ENCODE measurements at regions not wholly inside any gene's neighbourhood (a gene's known extent, or its start where the extent isn't known, plus 50 kb on each side); places are given as distances from the start of the nearest gene placed in this dataset.

DNA sequence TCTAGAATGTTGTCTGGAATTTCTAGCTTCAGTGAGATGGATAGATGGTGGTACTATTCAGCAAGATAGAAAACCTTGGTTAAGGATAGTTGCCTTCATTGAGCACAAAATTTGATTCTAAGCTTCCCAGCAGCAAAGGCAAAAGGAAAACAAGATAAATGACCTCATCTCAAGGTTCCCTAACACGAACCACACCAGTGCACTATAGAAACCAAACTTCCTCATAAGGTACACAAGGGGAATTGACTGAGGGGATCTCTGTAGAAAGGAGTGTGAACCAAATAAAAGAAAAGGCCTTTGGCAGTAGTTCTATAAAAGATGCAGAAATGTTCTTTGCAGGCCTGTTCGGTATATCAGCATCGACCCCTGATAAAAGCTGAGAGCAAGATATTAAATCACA is 288.9 kb downstream of the SHQ1 start:
- FAIRE-seq, result no peak

DNA sequence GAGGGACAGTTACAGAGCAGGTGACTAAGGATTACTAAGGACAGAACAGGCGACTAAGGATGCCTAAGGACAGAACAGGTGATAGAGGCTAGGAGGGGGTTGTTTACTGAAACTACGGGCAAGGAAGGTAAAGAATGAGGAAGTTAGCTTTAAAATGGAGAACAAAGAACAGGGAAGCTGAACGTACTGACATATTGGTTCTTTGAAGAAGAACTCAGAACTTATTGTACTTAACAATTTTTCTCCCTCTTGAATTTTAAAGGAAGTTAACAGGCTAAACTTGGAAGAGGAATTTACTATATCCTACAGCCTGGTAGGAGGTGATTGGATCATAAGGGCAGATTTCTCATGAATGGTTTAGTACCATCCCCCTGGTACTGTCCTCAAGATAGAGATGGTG is 290.2 kb downstream of the SHQ1 start:
- no peak for FAIRE-seq

DNA sequence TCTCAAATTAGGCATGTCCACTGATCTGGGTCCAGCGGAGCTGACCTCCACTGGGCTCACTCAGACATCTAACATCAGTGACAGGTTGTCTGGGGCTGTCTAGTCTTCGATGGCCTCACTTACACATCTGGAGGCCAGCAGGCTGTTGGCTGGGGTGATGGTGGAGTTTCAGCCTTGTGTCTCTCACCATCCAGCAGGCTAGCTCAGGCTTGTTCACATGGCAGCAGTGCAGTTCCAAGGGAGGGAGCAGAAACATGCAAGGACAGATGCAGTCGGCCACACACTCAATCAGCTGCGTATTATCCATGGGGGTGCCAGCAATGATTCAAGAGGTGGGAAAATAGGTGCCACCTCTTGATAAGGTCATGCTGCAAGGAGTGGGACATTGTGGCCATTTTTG is 292.5 kb downstream of the SHQ1 start:
- no peak for FAIRE-seq

DNA sequence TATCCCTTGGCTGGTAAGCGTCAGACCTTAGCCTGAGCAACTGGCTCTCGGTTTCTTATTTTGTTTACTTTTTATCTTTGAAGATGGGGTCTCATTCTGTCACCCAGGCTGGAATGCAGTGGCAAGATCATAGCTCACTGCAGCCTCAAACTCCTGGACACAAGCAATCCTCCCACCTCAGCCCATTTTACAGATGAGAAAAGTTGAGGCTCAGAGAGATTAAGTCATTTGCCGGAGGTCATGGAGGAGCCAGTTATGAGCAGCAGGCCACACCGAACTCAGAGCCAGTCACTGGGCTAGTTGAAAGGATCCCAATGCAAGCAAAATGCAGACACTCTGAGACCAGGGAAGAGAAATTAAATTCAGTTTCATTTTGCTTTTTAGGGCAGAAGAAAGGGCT is 293.6 kb downstream of the SHQ1 start:
- no peak for FAIRE-seq

DNA sequence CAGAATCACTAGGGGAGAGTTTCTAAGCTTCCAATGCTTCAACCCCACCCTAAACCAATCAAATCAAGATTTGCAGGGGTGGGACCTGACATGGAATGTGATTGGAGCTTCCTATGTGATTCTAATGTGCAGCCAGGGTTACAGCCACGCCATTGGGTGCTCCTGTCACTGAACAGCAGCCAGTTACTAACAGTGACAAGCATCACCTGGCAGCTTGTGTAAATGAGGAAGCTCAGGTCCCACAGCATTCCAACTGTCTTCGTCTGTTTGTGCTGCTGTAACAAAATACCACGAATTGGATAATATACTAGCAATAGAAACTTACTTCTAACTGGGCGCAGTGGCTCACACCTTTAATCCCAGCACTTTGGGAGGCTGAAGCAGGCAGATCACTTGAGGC is 294.9 kb downstream of the SHQ1 start:
- no peak for FAIRE-seq

DNA sequence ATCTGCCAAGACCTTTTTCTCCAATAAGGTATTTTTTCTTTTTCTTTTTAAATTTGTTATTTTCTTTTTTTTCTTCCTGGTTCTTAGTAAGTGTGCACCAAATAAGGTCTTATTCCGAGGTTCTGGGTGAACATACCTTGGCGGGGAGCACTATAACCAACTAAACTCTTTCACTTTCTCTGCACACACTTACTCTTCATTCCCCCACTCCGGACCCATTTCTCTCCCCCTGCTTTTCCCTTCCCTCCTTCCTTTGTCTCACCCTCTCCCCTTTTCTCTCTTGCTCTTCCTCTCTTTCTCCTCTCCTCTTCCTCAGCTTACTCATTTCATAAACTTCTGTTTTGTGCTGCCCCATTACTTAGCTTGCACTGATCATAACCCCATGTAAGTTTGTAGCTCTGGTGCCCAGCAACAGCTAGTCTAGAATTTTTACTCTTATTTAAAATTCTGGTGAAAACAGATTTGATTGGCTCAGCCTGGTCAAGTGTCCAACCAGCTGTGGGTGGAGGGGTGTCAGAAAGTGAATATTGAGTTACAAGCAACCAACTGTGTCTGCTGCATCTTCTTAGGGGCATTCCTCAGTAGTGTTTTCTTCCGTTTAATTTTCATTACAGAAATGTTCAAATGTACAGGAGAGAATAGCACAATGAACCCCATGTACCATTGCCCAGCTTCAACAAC is 297.5 kb downstream of the SHQ1 start:
- no peak for FAIRE-seq

DNA sequence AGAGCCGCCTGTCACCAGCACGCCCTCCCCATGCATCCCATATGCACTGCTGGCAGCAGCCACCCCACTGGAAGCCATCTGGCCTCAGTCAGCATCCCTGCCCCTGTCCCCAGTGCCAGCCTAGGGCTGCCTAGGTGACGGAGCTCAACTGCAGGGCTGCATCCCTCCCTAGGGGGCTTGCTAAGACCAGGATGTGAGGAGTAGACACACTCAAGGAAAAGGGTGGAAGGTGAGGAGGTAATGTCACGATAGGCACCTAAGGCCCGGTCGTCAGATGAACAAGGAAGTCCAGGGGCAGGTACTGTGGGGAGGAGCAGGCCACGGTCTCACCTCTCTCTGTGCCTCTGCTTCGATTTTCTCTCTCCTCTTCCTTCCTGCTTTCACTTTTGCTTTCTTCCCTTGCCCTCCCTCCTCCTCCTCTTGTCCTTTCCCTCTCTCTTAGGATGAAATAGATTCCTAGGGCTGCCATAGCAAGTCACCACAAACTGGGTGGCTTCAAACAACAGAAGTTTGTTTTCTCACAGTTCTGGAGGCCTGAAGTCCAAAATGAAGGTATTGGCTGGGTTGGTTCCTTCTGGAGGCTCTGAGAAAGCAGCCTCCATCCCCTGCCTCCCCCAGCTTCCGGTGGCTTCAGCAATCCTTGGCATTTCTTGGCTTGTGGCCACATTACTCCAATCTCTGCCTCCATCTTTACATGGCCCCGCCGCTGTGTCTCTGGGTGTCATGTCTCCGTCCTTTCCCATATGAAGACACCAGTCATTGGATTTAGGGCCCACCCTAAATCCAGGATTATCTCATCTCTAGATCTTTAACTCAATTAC is 298.3 kb downstream of the SHQ1 start:
- no peak for FAIRE-seq

DNA sequence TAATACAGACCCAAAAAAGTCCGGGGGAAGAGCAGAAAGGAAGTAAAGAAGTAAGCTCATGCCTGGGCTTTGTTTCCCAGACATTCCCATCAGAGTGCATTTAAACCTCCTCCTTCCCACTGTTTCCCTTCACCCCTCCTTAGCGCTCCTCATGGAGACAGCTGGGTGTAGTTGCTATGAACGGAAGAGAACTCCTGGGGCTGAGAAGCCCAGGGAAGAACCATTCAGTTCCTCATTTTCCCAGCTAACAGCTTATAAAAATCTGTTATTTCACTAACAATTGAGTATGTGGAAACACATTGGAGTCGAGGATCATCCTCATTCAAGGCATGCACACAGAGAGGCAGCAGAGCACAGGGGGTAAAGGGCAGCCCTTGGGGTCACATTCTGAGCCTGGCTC is 299.3 kb downstream of the SHQ1 start:
- no peak for FAIRE-seq

DNA sequence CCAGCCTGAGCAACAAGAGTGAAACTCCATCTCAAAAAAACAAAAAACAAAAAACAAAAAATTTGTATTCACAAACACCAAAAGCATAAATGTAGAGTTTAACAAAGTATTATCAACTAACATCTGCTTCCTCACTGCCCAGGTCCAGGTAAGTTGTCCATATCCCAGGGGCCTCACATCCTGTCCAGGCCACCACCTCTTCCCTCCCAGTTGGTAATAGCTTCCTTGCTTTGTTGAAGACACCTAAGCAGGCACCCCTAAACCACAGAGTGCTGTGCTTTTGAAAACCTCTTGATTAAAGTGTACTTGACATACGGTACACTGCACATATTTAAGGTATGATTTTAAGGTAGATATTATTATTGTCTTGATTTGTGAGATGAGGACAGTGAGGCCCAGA is 299.8 kb downstream of the SHQ1 start:
- no peak for FAIRE-seq

DNA sequence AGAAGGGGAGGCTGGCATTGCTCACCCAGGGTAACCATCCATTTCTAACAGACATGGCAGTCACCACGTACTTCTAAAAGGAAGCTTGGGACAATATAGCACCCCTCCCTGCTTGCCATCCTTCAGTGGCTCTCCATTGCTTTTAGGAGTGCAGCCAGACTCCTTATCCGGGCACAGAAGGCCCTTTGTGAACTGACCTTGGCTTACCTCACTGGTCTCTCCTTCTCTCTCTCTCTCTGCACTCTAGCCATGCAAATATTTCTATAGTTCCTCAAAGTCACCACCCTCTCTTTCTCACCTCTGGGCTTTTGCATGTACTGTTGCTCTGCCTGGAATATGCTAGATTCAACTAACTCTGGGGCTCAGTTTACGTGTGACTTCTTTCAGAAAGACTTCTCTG is 301.1 kb downstream of the SHQ1 start:
- no peak for FAIRE-seq

DNA sequence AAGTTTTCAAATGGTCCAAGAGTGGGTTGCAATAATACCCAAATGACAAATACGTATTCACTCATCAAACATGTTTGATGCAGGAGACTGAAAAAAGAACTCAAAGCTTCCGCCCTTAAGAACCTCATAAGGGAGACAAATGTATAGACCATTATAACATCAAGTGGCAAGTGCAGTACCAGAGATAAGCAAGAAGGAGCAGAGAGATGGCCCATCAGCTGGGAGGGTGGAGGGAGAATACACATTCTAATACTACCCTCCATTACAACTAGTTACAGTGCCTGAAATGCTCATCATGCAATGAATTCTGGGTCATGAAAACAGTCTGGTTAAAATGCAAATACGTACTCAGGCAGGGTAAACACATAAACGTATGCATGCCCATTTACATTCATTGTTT is 304.0 kb downstream of the SHQ1 start:
- no peak for FAIRE-seq

DNA sequence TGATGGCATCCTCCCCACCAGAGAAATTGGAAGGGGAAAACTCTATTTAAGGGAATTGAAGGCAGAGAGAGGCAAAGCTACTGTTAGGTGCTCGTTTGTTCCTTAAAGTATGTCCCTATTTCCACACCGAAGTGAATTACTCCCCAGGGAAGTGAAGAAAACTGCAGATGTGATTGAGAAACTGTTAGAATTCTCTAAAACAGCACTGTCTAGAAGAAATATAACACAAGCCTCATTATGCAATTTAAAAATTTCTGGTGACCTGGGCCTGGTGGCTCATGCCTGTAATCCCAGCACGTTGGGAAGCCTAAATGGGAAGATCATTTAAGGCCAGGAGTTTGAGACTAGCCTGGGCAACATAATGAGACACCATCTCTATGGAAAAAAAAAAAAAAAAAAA is 305.0 kb downstream of the SHQ1 start:
- FAIRE-seq, result no peak

DNA sequence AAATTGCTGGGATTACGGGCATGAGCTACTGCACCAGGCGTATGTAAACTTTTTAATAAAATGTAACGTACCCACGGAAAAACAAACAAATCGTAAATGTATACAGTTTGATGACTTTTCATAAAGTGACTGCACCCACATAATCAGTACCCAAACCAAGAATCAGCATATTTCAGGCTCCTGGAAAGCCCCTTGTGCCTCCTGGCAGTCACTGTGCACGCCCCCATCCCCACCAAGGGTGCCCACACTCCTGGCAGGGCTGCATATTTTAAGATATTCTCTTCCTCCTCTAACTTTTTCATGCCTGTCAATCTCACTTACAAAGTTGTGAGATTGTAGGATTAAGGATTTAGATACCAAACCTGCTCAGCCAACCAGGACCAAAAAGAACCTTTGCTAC is 305.5 kb downstream of the SHQ1 start:
- no peak for FAIRE-seq

DNA sequence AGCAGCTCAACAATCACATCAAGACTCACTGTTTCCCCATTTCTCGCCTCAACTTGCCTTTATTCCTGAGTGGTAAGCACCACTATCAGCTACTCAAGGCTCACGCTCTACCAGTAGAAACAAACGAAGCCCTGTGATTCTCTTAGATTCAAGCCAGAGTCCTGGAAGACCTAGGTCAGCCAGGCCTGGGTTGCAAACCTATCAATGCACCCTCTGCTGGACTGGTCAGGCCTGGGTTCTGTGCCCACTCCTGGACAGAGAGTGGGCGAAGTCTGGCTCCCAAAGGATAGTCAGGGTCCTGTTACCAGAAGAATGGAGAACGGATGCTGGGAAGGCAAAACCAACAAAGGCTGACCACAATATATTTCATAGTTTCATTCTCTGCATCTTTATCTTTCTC is 308.4 kb downstream of the SHQ1 start:
- no peak for FAIRE-seq

DNA sequence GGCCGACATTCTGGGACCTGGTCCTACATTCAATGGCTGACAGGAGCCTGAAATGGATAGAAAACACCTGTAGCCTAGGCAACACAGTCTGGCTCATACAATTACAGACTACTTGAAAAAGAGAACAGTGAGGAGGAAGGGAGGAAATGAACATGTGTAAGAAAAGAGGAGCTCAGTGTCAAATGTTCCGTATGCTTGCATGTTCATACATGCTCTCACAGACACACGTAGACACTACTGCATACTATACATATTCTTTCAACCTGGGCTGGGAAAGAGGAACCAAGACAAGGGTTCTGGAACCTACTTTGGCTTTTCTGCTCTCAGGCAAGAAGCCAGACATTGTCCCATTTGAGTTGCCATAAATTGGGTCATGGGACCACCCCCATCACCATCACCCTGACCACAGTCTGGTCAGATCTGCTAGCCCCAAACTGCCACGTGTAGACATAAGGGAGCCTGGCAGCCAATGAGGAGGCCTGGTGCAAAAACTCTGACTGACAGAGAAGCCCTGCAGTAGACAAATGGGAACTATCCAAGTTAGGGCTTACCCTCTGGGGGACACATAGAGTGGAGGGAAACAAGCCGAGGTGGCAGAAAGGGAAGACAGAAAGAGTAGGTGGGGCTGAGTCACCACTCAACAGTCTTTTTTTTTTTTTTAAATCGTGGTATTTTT is 310.0 kb downstream of the SHQ1 start:
- FAIRE-seq, result no peak

DNA sequence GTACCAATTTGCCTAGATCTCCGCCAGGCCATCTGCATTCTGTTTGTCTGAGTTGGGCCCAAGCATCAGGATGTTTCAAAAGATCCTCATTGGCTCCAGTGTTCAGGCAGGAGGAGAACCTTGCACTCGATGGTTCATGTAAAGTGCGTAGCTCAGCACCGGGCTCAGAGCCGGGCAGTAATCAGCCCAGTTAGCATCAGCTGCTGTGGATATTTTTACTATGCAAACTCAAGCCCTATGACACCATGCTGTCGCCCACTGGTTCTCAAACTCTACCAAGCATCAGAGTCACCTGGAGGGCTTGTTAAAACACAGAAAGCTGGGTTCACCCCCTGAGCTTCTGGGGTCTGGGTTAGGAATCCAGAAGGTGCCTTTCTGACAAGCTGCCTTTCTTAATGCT is 310.8 kb downstream of the SHQ1 start:
- no peak for FAIRE-seq

DNA sequence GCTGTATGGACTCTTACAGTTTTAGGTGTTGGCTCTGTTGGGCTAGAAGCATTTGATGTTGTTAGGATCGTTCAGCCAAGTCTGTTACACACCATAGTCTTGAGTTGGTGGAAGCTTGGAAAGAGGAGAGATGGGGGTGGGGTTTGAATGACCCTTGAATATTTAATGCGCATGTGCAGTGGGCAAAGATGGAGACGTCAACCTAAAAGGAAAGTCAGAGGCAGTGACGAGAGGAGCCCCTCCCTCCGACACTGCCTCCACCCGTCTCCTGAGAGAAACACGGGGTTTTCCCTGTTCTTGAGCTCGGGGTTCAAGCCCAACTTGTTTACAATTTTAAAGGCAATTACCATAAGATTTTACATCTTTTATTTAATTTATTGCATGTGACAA is 311.4 kb downstream of the SHQ1 start:
- no peak for FAIRE-seq

DNA sequence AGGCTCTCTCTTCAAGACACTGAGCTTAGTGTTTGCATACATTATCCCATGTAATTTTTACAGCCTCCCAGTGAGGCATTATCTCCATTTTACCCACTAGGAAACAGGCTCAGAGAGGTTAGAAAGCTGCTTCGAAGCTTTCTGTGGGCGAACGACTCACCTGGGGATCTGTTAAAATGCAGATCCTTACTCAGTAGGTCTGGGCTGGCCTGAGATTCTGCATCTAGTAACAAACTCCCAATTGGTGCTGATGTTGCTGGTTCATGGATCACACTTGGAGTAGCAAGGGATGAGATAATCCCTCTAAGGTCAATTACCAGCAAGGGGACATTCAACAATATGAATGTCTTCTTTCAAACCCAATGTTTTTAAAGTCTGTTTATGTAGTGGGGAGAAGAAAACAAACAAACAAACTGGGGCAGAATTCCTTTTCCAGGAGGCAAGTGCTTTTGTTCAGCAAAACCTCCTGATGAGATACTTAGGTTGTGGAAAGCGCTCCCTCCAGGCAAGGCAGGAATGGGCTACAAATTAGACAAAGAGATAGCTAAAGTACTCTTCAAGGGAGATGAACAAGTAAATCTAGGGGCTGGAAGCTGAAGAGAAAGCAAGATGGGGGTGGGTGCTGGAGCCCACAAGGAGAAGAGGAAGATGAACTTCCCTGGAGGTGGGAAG is 311.9 kb downstream of the SHQ1 start:
- no peak for FAIRE-seq

DNA sequence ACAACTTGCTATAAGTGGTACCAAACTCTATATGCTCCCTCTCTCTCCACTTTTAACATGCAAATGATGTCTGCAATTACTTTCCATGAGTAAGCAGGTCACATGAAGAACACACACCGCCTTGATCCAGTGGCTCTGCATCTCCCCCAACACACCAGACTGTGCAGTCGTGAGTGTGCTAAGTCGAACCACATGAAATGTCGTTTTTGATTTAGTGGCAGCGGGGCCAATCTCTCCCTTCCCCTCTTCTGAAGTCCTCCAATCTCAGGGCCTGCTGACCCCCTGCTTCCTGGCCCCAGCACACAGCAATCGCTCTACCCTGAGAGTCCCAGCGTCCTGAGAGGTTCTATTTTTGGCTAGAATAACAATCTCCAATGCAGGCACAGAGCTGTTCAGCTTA is 312.5 kb downstream of the SHQ1 start:
- FAIRE-seq, result no peak

DNA sequence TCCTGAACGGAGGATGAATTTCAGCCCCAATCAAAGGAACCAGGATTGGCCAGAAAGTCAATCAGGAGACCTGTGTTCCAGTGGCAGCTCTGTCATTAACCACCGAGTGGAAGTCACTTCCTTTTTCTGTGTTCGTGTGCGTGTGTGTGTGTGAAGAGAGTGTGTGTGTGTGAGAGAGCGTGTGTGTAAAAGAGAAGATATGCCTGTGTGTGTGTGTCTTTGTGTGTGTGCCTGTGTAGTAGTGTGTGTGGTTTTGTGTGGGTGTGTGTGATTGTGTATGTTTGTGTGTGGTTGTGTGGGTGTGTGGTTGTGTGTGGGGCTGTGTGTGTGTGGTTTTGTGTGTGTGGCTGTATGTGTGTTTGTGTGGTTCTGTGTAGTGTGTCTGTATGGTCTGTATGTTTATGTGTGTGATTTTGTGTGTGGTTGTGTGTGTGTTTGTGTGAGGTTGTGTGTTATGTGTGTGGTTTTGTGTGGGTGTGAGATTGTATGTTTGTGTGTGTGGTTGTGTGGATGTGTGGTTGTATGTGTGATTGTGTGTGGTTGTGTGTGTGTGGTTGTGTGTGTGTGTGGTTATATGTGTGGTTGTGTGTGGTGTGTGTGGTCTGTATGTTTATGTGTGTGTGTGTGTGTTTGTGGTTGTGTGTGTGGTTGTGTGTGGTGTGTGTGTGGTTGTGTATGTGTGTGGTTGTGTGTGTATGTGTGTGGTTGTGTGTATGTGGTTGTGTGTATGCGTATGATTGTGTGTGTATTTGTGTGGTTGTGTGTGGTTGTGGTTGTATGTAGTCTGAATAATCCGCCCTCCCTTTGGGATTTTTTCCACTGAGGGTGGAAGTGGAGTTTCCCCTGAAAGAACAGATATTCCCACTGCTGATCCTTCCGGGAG is 314.4 kb downstream of the SHQ1 start:
- no peak for FAIRE-seq

DNA sequence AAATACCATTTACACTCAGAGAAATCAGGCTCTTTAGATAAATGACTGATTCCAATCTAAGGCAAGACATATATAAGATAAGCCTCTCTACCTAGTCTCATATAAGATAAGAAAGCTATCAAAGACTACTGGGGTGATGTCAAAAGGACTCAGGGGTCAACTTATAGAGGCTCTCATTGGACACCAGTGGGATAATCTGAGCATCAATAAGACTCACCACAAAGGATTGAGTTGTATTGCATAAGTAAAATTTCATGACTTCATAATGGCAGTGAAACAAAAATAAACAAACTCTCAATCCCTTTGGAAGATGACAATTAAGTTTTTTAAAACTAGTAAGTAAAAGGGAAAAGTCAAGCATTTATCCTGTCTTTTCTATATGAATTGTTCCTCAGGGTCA is 317.8 kb downstream of the SHQ1 start:
- FAIRE-seq, result no peak

DNA sequence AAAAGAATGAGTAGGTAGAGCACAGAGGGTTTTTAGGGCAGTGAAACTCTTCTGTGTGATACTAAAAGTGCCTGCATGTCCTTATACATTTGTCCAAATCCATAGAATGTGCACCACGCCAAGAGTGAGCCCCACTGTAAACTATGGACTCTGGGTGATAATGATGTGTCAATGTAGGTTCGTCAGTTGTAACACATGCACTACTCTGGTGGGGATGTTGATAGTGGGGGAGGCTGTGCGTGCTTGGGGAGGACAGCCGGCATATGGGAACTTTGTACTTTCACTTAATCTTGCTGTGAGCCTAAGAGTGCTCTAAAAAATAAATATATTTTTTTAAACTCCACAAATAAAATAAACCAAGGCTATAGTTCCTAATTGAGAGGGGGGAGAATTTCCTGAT is 319.2 kb downstream of the SHQ1 start:
- no peak for FAIRE-seq
